ENCODE measurements at regions not wholly inside any gene's neighbourhood (a gene's known extent, or its start where the extent isn't known, plus 50 kb on each side); places are given as distances from the start of the nearest gene placed in this dataset.
A peak's percentile ranks its signal among the peaks of the same experiment; 100 is the strongest.

DNA sequence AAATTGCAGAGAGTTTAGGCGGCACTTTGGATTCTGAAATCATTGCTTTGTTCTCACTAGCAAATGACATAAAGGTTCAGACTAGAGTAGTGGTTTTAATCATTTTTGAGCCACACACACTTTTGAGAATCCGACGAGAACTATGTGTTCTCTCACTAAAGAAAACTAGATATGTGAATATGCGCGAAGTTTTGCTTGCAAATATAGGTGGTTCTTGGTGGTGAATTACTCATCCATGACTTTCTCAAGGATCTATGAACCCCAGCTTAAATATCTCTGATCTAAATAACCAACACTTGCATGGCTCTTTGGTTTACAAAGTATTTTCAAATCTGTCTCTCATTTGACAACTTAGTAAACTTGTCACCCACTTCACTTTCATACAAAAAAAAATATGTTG, 54.8 kb downstream of the NOG start:
- FAIRE-seq (no peak), DNase-seq (ENCODE audit: insufficient read length, low spot score) (no peak)
- TF ChIP-seq, protein P1, sequence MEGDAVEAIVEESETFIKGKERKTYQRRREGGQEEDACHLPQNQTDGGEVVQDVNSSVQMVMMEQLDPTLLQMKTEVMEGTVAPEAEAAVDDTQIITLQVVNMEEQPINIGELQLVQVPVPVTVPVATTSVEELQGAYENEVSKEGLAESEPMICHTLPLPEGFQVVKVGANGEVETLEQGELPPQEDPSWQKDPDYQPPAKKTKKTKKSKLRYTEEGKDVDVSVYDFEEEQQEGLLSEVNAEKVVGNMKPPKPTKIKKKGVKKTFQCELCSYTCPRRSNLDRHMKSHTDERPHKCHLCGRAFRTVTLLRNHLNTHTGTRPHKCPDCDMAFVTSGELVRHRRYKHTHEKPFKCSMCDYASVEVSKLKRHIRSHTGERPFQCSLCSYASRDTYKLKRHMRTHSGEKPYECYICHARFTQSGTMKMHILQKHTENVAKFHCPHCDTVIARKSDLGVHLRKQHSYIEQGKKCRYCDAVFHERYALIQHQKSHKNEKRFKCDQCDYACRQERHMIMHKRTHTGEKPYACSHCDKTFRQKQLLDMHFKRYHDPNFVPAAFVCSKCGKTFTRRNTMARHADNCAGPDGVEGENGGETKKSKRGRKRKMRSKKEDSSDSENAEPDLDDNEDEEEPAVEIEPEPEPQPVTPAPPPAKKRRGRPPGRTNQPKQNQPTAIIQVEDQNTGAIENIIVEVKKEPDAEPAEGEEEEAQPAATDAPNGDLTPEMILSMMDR (IDR thresholded peaks at IDR 0.05; ENCODE audit: insufficient read depth, missing control alignments), result no peak

DNA sequence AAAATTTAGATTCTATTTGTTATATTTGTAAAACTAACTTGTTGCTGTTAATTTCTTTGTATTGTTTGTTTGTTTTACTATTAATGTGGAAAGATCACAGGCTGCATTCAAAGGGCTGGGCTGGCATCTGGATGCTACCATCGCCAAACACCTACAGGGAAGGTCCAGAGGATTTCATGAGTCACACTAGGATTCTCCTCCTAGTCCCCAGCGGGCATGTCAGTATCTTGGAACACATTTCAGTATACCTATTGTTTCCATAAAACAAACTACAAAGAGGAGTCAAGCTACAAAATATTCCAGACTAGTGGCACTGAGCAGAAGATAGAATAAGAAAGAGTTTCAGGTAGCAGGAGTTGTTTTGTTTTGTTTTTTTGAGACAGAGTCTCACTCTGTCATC, 55.3 kb downstream of the NOG start:
- DNase-seq (ENCODE audit: insufficient read length, low spot score), result no peak
- FAIRE-seq, result no peak
- TF ChIP-seq, protein P1 (IDR thresholded peaks at IDR 0.05; ENCODE audit: insufficient read depth, missing control alignments), result no peak

DNA sequence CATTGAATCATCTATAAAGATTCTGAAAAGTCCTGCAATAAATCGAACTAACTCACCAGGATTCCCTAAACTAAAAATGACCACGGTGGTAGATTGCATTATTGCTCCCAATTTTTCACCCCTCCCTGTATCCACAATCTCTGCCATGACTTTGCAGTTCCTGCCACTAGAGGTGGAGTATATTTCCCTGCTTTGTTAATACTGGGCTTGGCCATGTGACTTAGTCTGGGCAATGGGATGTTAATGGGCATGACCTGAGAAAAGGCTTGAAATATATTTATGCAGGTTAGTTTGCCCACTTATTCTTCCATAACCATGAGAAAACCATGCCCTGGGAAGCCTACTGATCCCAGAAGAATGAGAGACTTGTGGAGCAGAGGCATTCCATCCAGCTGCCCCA, 59.1 kb downstream of the NOG start:
- DNase-seq (ENCODE audit: insufficient read length, low spot score) (no peak), FAIRE-seq (no peak)
- TF ChIP-seq, protein P1 (IDR thresholded peaks at IDR 0.05; ENCODE audit: insufficient read depth, missing control alignments), result no peak

DNA sequence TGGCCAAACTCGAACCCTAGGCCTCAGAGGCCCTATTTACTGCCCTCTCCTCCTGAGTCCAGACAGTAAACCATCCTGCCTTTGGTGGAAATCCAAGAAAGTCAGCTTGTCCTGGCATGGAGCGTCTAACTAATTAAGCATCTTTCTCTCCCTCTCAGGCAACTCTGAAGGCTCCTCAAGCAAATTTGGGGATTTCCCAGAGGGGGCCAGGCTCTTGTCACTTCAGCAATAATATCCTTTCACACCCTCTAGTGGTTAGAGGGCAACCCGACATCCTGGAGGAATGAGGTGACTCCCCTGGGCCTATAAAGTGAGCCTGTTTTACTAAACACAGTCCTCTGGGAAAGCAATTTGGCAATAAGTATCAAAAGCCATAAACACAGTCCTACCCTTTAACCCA, 60.4 kb downstream of the NOG start:
- no peak for DNase-seq (ENCODE audit: insufficient read length, low spot score)
- no peak for FAIRE-seq
- TF ChIP-seq, protein P1 (IDR thresholded peaks at IDR 0.05; ENCODE audit: insufficient read depth, missing control alignments), result peak; percentile 90

DNA sequence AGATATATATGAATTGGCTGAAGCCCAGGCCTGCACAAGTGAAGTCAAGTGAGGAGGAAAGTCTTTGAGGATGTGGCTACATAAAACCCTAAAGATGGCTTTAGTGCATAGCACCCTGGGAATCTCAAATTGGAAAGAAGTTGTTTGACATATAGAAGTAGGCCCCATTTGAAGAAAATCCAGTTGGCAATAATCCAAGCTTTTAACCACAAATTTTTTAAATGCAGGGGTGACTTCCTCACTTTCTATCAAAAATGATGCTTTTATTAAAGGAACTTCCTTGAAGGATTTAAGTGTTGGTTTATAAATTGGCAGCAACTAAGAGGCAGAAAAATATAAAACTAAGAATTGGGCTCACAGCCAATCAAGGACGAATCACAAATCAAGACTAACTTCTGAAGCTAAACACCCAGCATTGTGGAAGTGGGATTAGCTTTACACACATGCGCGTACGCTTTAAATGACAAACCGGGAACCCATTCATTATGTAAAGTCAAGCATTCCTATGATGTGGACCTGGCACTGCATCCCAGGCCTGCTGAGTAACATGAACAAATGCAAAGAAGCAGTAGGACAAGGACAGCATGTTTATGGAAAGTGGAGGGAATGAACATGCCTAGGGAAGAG, 63.3 kb downstream of the NOG start:
- TF ChIP-seq, protein P1 (IDR thresholded peaks at IDR 0.05; ENCODE audit: insufficient read depth, missing control alignments), result no peak
- FAIRE-seq, result no peak
- no peak for DNase-seq (ENCODE audit: insufficient read length, low spot score)

DNA sequence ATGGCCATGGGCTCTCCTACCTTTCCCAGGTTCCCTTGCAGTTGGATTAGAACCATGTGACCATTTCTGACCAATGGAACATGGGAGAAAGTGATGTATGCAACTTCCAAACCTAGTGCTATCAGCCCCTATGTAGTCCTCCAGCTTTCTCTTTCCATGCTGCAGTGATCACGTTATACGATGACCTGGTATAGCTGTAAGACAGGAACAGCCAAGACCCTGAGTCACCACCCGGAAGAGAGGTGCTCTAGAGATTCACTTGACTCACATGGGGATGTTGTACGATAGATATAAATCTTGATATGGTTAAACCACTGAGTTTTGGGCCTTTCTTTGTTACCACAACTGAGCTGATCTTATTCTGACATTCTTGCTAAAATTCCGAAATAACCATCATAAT, 65.1 kb downstream of the NOG start:
- FAIRE-seq (no peak), DNase-seq (ENCODE audit: insufficient read length, low spot score) (no peak)
- TF ChIP-seq, protein P1 (IDR thresholded peaks at IDR 0.05; ENCODE audit: insufficient read depth, missing control alignments), result no peak

DNA sequence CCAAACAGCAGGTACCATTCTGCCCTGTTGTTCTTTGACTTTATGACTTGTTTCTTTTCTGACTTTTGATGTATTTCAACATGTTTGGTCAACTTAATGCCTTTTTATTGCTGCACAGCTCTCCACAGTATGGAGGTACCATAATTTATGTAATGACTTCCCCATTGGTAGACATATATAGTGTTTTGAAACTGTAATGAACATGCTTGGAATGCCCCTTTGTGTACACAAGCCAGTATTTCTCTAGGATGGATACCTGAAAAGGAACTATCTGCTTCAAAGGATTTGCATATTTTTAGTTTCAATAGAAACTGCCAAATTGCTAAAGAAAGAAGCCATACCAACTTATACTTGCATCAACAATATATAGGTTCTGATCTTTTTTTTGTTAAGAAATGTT, 66.1 kb downstream of the NOG start:
- DNase-seq (ENCODE audit: insufficient read length, low spot score) (no peak), FAIRE-seq (no peak)
- TF ChIP-seq, protein P1 (IDR thresholded peaks at IDR 0.05; ENCODE audit: insufficient read depth, missing control alignments), result no peak
